MV-4-11 (cell line): ENCODE measurements at regions not wholly inside any gene's neighbourhood (a gene's known extent, or its start where the extent isn't known, plus 50 kb on each side); places are given as distances from the start of the nearest gene placed in this dataset.
A peak's percentile ranks its signal among the peaks of the same experiment; 100 is the strongest.

ENCODE experiments used
- DNase-seq: peaks from one replicate; lab custom pipeline; 2025; lab: John Stamatoyannopoulos, UW

DNA sequence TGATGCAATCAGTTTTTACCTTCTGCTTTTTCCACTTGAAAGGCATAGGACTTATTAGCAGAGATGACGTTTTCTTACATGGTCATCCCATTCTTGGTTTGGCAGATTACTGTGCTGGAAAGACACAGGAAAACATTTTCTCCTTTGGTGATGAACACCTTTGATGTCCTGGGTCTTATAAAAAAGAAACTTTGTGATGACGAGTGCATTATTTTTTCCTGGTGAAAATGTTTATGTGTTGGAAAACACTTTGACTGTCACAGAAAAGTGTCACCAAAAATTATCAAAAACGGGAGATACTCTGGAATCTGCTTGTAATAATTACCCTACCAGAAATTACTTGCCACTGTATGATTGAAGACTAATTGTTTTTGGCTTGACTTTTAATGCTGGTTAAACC, 2020.9 kb downstream of the MAT2B start:
- DNase-seq, result no peak

DNA sequence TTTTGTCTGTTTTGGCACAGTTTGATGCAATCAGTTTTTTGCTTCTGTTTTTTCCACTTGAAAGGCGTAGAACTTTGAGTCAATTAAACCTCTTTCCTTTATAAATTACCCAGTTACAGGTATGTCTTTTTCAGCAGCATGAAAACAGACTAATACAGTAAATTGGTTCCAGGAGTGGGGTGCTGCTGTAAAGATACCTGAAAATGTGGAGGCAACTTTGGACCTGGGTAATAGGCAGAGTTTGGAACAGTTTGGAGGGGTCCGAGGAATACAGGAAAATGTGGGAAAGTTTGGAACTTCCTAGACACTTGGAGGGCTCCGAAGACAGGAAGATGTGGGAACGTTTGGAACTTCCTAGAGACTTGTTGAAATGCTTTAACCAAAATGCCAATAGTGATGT, 2022.2 kb downstream of the MAT2B start:
- no peak for DNase-seq

DNA sequence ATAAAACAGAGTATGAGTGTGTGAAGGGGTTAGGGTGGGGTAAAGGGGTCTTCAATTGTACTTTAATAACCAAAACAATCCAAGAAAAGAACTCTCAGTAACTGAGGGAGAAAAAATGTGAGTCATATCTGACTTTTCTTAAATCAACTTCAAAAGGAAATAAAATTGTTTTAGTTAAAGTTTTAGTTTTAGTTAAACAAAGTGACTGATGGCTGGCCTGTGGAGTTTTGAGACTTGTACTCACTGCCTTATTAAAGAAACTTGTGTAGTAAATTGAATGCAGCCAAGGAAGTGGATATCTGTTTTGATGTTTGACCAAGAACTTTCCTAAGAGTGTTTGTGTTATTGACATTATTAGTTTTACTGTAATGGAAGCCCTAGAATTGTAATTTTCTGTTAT, 2032.6 kb downstream of the MAT2B start:
- no peak for DNase-seq

DNA sequence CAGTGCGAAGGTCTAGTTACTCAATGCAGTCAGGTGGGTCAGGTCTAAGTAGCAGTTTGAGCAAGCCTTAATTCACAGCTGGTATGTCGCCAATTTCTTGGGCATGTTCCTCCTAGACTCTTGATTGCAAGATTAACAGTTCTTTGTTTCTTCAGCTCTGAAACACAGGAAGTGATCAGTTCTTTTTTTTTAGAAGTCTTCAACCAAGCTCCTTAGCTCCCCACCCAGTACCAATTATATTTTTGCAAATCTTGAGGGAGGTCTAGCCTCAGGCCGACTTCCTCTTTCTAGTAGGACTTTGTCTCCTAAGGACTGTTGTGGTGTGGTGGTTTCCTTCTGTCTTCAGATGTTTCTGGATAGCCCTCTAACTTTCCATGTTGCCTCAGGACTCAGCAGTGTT, 2054.2 kb downstream of the MAT2B start:
- peak; percentile 100 for DNase-seq

DNA sequence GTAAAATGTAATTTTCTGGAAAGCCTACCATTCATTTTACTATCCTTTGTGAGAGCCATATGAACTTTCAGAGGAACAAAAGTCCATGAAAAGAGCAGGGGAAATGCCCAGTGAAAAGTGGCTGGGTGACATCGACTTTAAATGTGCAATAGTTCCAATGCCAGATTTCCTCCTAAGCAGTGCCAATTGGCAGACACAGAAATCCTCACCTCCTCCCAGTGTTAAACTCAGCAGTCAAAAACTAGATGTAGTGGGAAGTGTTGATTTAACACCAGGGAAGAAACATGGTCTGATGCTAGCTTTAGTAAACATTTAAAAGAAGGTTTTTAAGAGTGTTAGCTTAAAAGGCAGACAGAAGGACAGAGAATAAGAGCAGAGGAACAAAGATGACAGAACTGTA, 2055.2 kb downstream of the MAT2B start:
- DNase-seq, result no peak

DNA sequence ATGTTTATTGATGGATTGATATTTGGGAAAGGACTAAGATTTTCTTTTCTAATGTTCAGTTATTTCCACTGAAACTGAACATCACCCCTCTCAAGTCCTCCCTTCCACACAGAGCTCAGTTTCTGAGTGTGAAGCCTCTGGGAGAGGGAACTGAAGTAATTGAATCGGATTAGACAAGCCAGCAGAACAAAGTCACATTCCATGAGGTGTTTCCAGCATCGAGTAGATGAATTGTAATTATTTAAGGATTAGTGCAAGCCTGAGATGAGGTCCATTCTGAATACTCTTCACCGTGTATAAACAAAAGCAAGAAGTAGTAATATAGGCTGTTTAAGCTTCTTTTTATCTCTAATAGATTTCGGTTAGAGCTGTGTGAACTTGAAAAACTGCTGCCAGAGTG, 2060.5 kb downstream of the MAT2B start:
- DNase-seq, result no peak

DNA sequence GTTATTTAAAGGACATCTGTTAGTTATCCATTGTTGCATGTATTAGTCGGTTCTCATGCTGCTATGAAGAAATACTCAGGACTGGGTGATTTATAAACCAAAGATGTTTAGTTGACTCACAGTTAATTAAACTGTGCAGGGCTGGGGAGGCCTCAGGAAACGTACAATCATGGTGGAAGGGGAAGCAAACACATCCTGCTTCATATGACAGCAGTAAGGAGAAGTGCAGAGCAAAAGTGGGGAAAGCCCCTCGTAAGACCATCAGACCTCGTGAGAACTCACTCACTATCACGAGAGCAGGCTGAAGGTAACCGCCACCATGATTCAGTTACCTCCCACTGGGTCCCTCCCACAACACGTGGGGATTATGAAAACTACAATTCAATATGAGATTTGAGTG, 2064.1 kb downstream of the MAT2B start:
- peak; percentile 22 for DNase-seq

DNA sequence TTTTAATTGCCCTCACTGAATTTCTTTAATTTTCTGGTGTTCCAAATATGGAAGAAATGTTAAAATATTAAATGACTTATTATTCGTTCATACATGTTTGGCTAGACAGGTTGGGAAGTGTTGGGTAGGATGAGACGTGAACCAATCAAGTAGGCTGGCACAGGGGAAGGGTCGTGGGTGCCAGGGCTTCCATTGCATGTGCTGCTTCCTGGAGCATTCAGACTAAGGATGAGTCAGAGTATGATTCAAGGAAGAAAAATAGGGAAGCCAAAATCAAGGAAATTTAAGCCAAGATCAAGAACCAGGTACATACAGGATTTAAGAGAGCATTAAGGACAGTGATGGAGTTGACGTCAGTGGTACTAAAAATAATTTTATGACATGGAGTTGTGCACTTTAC, 2068.0 kb downstream of the MAT2B start:
- no peak for DNase-seq

DNA sequence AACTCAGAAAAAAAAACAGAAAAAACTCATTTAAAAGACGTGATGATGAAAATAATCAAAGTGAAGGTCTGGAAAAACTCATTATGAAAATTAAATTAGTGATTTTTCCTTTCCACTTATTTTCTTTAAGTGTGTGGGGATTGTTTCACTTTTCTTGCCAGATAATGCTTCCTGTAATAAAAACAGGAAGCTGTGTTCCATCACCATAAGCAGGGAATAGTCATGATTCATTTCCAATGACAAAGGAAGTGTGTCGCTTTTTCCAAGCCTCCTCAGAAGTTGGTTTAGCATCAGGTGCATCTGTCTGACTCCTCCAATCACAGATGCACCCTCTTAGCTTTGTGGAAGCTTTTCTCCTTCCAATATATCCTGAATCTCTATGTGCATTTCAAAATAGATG, 2068.7 kb downstream of the MAT2B start:
- no peak for DNase-seq

DNA sequence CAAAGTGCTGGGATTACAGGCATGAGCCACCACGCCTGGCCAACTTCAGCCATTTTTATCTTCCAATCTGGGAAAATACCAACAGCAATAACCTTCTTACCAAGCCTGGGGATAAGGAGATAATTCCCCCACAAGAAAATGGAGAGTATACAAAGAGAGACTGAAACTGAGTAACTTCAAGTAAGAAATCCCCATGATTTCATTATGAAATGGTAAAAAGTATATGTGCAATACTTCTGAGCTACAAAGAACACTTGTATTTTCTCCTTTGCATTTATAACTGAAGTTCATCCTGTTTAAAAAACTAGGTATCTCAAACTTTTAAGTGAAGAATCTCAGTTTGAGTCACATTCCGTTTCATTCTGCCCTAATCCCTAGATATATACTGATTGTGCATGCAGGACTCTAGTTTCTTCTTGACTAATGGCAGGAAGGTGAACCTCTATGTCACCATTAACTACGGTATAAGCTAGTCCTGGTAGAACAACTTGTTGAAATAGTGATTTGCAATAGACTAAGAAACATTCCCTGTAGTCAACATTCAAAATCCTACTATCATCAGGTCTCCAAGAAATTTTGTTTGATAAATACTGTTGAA, 2071.4 kb downstream of the MAT2B start:
- DNase-seq, result no peak

DNA sequence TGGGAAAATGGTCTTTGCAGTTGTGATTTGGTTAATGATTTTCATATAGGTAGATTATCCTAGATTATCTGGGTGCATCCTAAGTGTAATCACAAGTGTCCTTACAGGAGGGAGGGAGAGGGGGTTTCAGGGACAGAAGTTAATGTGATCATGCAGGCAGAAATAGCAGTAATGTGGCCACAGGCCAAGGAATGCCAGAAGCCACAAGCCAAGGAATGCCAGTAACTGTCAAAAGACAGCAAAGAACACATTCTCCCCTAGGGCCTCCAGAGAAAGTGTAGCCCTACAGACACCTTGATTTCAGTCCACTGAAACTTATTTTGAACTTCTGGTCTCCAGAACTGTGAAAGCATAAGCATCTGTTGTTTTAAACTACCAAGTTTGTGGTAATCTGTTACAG, 2074.5 kb downstream of the MAT2B start:
- no peak for DNase-seq

DNA sequence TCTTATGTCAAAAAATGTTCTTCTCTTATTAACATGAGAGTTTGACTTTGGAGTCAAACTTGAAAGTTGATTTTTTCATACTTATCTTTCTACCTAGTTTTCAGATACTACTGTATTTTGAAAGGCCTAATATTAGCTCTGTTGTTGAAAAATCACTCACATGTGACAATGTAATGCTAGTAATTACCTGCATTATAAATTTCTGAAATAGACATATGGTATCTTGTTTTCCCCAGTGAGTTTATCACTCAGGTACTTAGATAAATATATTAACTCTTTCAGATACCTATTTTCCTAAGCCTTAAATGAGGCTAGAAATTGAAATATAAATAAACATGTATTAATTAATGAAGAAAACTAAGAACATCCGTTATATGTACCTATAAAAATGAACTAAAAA, 2089.3 kb downstream of the MAT2B start:
- DNase-seq, result no peak

DNA sequence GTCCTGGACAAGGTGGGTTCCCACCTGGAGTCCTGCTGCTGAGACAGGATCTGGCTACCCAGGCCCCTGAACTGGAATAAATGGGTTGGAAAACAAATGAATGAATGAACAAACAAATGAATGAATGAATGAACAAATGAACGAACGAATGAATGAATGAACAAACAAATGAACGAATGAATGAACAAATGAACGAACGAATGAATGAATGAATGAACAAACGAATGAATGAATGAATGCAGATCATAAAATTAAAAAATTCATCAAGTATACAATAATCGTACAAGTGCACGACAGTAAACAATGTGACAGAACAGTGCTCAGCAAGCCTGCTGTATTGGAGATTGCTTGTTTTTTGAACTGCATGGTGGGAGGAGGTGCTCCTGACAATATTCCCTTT, 2097.1 kb downstream of the MAT2B start:
- no peak for DNase-seq

DNA sequence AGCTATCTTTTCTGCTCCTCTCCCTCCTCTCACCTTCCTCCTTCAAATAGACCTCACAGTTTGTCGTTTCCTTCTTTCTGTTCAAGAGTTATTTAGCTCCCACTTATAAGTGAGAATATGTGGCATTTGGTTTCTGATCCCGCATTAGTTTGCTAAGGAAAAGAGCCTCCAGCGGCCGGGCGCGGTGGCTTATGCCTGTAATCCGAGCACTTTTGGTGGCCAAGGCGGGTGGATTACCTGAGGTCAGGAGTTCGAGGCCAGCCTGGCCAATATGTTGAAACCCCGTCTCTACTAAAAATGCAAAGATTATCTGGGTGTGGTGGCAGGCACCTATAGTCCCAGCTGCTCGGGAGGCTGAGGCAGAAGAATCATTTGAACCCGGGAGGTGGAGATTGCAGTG, 2101.6 kb downstream of the MAT2B start:
- DNase-seq, result no peak

DNA sequence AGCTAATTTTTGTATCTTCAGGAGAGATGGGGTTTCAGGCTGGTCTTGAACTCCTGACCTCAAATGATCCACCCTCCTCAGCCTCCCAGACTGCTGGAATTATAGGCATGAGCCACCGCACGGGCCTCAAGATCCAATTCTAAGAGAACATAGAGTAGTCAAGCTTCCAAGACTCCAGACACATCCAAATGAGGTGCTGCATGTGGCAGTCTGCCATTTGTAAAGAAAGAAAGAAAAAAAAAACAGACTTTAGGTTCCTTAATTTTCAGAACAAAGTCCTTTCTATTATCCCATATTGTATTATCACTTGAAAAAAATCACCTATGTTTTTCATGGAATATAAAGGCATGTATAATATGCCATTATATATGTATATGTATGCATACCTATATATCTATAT, 2104.5 kb downstream of the MAT2B start:
- DNase-seq, result no peak

DNA sequence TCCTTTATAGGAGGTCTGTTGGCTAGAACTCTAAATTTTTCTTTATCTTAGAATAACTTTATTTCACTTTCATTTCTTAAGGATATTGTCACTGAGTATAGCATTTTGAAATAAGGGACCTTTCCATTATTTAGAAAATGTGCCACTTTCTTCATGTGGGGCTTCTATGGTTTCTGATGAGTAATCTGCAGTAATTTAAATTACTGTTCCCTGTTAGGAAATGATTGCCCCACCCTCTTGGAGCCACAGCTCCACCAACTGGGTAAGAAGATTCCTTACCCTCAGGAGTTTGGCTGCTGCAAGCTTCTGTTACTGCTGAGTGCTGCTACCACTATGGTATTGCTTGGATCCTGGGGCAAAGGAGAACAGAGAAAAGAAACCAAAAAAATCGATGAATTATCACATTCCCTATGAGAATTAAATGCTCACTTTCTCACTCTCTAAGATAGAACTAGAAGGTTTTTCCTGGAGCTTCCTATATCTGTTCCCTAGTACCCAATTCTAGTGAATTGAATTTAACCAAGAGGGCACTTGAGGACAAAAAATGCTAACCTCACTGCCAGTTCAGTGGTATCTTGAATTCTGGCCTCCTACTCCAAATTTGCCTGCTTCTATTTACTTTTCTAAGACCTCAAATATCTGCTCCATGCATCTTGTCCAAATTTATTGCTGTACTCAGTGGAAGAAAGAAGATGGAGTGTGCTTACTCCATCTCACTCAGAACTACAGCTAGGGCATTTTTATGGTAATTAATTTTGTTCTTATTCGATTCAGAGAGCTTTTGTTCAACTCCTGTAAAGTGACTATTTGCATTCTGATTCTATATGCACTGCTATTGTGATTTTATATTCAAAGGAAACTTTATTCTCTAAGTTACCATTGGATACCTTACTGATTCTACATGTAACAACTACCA, 2111.3 kb downstream of the MAT2B start:
- peak; percentile 81 for DNase-seq

DNA sequence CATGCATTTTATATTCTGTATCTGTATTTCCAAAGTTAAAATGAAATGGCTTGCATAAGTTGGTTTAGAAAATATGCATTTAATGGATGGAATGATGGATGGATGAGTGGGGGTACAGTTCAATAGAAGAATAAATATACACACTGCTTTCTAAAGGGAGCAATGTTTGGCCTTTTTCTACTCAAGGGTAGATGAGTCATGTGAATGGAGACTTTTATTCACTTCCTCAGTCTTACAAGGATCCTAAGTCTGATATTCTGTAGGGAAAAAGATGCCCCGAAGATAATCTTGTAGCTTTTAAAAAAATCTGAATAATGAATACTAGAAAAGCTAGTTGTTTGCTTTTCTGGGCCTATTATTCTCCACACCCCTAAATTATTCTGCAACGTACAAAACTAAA, 2112.1 kb downstream of the MAT2B start:
- peak; percentile 12 for DNase-seq

DNA sequence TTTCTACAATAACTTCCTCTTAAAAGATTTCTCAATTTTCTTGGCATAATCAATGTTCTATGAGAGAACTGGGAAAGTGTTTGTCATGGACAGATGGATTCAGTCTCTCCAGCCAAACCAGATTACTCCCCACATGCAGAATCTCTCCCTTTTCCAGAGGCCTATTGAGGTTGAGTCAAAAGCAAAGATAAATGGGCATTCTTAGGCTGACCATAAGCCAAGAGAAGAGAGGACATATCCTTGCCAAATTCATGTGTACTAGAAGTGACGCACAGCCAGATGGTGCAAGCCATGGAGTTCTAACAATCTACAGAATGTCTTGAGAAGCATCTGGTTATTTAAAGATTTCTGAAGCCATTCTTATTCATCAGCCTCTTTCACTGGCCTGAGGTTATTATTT, 2115.0 kb downstream of the MAT2B start:
- DNase-seq, result no peak

DNA sequence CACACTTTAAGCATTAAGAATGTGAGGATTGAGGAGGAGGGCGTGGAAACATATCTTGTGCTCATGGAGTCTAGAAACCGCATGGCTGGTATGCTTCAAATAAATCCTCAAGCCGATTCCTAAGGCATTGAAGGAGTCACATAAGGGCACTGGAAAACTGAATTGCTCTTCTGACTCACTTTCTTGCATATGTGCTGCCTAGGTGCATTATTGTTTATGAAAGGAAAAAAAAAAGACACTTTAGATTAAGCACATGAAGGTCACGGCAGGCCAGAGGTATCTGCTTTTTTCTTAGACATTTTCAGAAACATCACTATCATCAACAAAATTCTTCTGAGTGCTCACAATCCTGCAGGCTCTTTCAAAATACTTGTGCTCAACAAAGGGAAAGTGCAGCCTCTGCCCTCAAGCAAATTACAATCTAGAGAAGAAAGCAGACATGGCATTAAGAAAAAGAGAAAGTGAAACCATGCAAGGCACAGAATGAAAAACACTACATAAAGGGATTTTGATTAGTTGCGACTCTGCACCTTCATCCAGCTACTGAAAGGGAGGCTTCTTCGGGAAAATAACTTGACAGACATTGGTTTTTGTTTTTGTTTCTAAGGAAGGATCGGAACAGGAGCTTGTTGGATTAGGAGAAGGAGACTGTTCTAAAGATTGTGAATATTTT, 2117.6 kb downstream of the MAT2B start:
- DNase-seq, result no peak

DNA sequence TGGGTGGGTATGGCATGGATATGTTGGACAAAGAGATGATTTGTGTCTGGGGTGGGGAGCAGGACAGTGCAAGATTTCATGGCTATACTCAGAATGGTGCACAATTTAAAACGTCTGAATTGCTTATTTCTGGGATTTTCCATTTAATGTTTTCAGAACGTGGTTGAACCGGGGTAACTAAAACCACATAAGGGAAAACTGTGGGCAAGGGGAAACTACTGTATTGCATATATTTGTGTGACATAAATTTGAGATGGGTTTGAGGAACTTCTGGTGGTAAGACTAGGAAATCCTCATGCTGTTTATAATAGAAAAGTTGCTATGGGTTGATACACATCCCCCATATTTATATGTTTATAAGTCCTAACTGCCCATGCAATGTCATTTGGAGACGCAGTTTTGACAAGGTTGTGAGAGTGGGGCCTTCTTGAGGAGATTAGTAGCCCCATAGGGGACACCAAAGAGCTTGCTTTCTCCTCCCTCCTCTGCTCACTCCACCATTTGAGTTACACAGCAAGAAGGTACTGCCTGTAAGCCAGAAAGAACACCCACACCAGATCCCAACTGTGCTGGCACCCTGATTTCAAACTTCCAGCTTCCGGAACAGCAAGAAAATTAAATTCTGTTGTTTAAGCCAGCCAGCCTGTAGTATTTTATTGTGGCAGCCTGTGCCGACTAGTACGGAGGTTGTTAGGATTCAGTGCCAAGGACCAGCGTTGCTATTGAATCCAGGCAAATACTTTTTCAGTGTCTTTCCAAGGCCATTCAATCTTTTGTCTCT, 2118.9 kb downstream of the MAT2B start:
- DNase-seq, result peak; percentile 44

DNA sequence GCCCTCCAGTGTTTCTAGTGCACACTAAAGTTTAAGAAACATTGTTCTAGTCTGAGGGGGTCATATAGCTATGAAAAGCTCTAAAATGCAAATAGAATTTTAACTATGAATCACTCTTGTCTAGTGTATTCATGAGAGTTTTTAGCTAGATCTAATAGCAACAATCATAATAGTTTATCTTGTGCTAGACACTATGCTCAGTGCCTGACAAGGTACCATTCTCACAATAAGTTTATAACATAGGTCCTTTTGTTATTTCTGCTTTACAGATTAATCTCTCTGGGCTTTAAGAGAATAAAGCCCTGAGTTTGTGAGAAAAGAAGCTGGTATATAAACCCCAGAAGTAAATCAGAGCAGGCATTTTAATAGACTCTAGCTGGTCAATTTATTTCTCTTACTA, 2120.7 kb downstream of the MAT2B start:
- DNase-seq, result no peak

DNA sequence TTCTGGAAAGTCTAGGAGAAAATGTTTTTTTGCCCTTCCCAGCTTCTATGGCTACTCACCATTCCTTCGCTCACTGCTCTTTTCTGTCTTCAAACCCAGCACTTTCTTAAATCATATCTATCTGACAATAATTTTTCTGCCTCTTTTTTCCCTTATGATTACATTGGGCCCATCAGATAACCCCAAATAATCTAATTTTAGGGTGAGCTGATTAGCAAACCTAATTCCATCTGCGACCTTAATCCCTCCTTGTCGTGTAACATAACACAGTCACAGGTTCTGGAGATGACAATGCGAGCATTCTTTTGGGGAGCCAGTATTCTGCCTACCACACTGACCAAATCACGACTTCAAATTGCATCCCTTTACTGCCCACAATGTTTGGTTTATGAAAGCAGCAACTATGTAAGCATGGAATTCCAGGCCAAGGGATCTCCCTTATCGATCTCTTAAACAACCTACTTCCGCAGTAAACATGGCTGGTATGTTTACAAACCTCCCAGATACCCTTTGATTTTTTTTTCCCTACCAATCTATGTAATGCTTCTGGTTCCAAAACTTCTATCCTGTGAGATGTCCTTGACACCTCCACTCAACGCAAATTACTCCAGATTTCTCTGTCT, 2122.2 kb downstream of the MAT2B start:
- DNase-seq, result no peak
